Head of caudate nucleus (tissue), 42 donors: ENCODE measurements at regions not wholly inside any gene's neighbourhood (a gene's known extent, or its start where the extent isn't known, plus 50 kb on each side); places are given as distances from the start of the nearest gene placed in this dataset.

Source experiments
- DNase-seq, 42 donors: peaks; one replicate each; pipeline versions ENCODE4 v3.0.0 to v3.0.0-alpha.2; 2020 to 2021; ENCODE audit warnings: mixed read lengths in 7 of 42
- intact Hi-C: fragments of 100-400 bp; cut with DNase I; formaldehyde crosslinking; loops from one replicate; pipeline ENCODE4 v1.15.0; 2022

GRCh38 chr4:162954976-162955375 is 211.7 kb downstream of the NAF1 start:
- intact Hi-C loops, result no loop called here
- DNase-seq, result no peak

DNA sequence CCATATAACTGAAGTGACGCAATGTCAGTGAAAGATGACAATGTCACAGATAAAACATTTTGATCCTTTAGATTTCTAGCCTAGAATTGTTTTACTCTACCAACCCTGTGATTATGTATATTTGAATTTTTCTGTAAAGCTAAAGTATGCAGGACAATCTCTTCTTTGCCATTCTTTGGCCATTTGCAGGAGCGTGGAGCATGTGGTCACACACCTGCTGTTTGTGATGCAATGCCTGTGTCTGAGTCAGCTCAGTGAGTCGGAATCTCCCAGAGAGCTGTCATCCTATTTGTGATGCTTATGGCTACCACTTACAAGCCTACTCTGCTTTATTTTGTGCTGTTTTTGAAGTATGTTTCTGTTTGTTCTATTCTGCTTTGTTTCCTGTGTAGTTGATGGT is 214.5 kb downstream of the NAF1 start:
- DNase-seq, result no peak
- intact Hi-C loops, result no loop called here

DNA sequence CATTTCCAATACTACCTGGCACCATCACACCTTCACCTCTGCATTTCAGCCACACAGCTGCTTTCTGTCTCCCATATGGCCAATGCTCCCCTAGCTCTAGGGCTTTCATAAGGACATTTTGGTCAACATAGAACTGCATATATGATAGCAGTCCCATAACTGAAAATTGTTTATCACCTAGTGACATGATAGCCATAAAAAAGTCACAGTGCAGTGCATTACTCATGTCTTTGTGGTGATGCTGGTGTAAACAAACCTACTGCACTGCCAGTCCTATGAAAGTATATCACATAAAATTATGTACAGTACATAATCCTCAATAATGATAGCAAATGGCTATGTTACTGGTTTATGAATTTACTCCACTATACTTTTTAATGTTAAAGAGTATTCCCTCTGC is 221.0 kb downstream of the NAF1 start:
- intact Hi-C loops, result no loop called here
- DNase-seq, result no peak

GRCh38 chr4:162943263-162943662 is 223.4 kb downstream of the NAF1 start:
- DNase-seq, result no peak
- intact Hi-C loops, result no loop called here

GRCh38 chr4:162938738-162939485 is 227.8 kb downstream of the NAF1 start:
- intact Hi-C loops, result no loop called here
- no peak for DNase-seq

GRCh38 chr4:162935214-162935613 is 231.5 kb downstream of the NAF1 start:
- intact Hi-C loops, result no loop called here
- DNase-seq, result no peak

DNA sequence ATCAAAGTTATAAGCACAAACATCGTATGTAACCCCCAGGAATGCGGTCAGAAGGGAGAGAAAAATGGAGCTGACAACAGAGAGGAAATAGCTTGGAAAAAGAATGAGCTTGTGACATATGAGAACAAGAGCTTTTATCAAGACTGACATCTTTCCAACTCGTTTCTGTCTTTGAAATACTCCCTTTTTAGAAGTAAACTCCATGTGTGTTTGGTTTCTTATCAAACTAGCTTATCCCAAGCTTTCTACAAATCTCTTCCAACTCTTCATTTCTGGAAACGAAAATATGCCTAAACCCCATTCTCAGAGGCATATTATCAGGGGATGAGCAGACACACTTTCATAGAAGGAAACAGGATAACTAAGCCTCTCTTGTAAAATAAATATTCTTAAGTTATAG is 235.4 kb downstream of the NAF1 start:
- intact Hi-C loops, result no loop called here
- no peak for DNase-seq

- intact Hi-C loops, result no loop called here
- DNase-seq, result no peak
These were observed 245.4 kb downstream of the NAF1 start for GRCh38 chr4:162921178-162921785.

GRCh38 chr4:162920649-162921048 is 246.0 kb downstream of the NAF1 start:
- intact Hi-C loops, result no loop called here
- no peak for DNase-seq

- DNase-seq, result no peak
- intact Hi-C loops, result no loop called here
These were observed 254.2 kb downstream of the NAF1 start for GRCh38 chr4:162912482-162912881.

GRCh38 chr4:162911349-162911748 is 255.3 kb downstream of the NAF1 start:
- intact Hi-C loops, result no loop called here

DNA sequence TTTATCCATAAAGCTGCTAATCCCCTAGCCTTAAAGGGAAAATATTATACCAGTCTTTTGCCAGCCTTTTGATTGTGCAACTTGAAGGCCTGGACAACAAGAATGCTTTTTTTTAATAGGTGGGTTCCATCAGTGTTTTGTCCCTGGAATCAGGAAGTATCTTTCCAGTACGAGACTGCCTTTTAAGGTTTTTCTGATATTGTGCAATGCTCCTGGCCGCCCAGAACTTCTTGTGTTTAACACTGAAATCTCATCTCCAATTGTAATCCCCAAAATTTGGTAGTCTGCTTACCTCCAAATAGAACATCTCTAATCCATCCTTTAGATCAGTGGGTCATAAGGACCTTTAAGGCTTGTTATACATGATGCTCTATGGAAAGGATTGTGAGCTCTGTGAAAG is 256.7 kb downstream of the NAF1 start:
- DNase-seq, result no peak

More at GRCh38 chr4:162911349-162911748, 255.3 kb downstream of the NAF1 start:
- DNase-seq, result no peak

DNA sequence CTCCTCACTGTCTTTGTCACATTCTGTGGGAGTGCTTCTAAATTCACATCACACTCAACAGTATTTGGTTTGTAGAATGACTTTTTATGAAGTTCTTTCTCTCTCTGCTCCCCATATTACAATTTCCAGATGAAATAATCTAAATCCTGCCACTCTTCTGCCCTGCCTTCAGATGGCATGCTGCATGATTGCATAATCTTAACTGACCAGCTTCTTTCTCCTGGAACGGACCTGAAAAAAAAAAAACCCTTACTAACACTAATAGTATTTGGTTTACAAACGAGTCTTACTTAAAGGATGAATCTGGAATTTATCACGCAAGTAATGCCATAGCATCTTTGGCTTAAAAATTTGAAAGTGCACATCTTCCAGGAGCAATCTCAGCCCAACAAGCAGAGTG is 272.3 kb downstream of the NAF1 start:
- intact Hi-C loops, result no loop called here
- no peak for DNase-seq

More for the DNA sequence above, 256.7 kb downstream of the NAF1 start:
- intact Hi-C loops, result no loop called here

DNA sequence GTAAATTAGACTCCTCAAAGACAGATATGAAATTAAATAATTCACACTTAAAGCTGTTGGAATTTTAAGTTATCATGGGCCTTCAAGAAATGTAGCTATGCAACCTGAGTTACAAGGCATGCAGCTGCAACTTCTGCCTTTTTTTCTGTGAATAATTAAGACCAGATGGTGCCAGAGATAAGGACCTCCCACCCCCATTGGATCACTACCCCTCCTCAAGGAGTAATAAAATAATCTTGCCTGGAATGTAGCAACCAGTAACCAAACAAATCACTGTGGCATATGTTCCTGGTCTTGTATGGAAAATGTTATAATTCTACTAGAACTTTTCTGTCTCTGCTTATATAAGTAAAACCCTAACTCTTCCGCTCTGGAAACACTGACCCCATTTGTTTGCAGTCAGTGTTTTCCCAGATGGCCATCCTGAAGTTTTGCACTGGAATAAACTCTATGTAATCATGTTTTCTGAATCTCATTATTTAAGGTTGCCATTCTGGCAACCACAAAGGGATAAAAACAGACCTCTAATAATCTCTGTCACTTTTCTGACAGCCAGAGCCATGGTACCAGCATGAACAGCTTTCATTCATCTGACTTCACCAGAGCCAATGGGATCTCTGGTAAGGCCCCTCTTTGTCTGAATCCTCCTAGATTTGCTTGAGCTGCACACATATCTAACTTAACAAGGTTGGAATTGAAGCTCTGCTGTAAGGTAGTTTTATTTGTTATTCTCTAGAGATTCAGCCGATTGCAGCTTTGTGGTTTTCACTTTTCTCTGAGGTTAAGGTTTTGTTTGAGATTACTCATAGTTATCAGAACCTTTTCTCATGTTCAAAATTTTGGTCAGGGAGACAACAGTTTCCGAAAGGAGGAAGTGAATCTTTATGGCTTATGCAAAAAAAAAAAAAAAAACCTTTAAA is 274.6 kb downstream of the NAF1 start:
- no peak for DNase-seq
- intact Hi-C loops, result no loop called here

DNA sequence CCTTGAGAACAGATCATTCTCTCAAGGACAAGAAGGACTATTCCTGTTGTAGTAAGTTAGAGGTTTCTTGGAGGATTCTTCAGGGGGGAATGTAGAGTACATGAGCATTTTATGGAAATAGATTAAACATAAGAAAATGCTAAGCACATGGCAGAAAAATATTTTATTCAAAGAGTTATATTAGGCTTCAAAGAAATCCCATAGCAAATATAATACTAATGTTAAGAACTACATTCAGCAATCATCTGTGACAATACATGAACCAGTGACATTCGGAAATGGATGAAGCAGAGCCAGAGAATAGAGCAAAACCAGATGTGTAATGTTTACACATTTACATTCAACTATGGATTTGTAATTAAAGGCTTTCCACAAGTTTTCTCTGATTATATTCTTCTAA is 288.6 kb downstream of the NAF1 start:
- intact Hi-C loops, result no loop called here
- DNase-seq, result no peak

DNA sequence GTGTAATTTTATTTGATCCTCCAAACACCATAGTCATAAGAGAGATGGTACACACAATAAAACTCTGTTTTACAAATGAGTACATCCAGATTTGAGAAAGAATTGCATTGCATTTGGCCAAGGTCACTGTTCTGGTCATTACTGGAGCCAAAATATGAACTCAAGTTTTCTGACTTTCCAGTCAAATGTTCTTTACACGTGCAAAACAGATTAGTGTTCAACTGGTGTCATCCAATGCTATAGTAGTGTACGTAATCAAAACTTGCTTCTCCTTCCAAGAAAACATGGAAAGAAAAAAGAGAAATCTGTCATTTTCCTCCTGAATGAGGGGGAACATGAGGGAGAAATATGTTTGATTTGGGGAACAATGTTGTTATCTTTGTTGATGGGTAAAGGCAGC is 291.9 kb downstream of the NAF1 start:
- intact Hi-C loops, result no loop called here
- DNase-seq, result no peak

DNA sequence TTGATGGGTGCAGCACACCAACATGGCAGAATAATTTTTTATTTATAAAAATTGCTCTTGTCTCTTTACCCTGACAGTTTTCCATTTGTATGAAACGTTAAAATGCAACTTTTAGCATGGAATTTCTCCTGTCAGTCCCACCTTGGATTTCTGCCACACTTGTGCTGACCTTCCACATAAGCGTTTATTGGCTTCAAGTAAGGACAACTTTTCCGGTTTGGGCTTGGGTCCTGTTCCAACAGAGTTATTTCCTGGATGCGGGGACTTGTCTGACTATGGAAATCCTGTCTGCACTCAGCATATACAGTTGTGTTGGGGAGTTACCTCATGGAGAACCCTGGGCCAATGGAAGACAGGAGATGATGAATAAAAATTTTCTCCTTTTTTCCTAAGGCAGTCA is 294.7 kb downstream of the NAF1 start:
- no peak for DNase-seq
- intact Hi-C loops, result no loop called here

GRCh38 chr4:162869157-162869556 is 297.5 kb downstream of the NAF1 start:
- intact Hi-C loops, result no loop called here

GRCh38 chr4:162866565-162866964 is 300.1 kb downstream of the NAF1 start:
- no peak for DNase-seq
- intact Hi-C loops, result no loop called here

More at GRCh38 chr4:162869157-162869556, 297.5 kb downstream of the NAF1 start:
- DNase-seq, result no peak

DNA sequence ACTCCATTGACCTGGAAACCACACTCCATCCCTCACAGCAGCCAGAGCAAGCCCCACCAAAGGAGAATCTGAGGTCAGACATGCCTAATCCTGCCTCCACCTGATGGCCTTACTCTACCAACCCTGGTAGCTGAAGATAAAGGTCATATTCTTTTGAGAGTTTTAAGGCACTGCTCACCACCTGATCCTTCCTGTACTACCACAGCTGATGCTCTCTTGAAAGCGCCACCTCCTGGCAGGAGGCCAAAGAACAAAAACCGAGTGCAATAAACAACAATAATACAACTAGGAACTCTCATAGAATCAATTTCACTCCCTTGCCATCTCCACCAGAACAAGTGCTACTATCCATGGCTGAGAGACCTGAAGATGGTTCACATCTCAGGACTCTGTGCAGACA is 301.6 kb downstream of the NAF1 start:
- intact Hi-C loops, result no loop called here
- no peak for DNase-seq
